Breast epithelium (tissue), 3 donors: ENCODE measurements at regions not wholly inside any gene's neighbourhood (a gene's known extent, or its start where the extent isn't known, plus 50 kb on each side); places are given as distances from the start of the nearest gene placed in this dataset.

Experiments used
- POLR2A ChIP-seq: fragments of 450-650 bp; IDR thresholded peaks from one replicate; pipeline ENCODE4 v1.6.1; 2016; ENCODE audit warnings: antibody characterized with exemption, mild to moderate bottlenecking, moderate library complexity
- POLR2AphosphoS5 ChIP-seq, 3 donors: sonication (generic); formaldehyde crosslinking; IDR thresholded peaks; one replicate each; pipeline ENCODE4 v1.6.1; 2017; ENCODE audit warnings: antibody characterized with exemption in 3 of 3
- TF ChIP-seq, protein P1 (sequence below), 3 donors: fragments of 450-650 bp; IDR thresholded peaks; one replicate each; pipeline ENCODE4 v1.5.1; 2016 to 2017; ENCODE audit warnings: antibody characterized with exemption in 3 of 3, mild to moderate bottlenecking in 3 of 3, moderate library complexity in 3 of 3

DNA sequence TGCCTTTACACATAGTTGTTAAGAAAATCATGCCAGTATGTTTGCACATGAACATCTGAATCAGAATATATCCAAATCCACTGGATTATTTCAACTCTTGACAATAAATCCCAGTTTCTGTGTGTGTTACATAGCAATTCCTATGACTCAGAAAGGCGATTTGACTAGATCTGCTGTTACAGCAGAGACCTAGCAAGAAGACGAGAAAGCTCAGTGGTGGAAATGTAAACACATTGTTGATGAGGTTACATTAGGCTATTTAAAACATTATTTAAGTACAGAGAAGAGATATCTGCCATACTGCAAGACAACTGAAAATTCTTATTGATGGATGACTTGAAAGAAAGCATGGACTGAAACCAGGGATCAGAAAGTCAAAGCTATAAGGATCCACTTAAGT, 73.0 kb upstream of the SMIM21 start:
- TF ChIP-seq, protein P1, sequence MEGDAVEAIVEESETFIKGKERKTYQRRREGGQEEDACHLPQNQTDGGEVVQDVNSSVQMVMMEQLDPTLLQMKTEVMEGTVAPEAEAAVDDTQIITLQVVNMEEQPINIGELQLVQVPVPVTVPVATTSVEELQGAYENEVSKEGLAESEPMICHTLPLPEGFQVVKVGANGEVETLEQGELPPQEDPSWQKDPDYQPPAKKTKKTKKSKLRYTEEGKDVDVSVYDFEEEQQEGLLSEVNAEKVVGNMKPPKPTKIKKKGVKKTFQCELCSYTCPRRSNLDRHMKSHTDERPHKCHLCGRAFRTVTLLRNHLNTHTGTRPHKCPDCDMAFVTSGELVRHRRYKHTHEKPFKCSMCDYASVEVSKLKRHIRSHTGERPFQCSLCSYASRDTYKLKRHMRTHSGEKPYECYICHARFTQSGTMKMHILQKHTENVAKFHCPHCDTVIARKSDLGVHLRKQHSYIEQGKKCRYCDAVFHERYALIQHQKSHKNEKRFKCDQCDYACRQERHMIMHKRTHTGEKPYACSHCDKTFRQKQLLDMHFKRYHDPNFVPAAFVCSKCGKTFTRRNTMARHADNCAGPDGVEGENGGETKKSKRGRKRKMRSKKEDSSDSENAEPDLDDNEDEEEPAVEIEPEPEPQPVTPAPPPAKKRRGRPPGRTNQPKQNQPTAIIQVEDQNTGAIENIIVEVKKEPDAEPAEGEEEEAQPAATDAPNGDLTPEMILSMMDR (IDR thresholded peaks at IDR 0.05) = no peak
- no peak for TF ChIP-seq POLR2A
- TF ChIP-seq POLR2AphosphoS5 (IDR thresholded peaks at IDR 0.05) = no peak
